GM12892 (cell line): ENCODE measurements at regions not wholly inside any gene's neighbourhood (a gene's known extent, or its start where the extent isn't known, plus 50 kb on each side); places are given as distances from the start of the nearest gene placed in this dataset.

ENCODE experiments used
- POLR2A ChIP-seq: IDR thresholded peaks from 2 replicates; pipeline ENCODE4 v1.6.1; 2011; ENCODE audit warnings: low read depth, low read length, control low read depth
- POLR2AphosphoS5 ChIP-seq: IDR thresholded peaks from 2 replicates; pipeline ENCODE4 v1.6.1; 2011; ENCODE audit warnings: low read depth, low read length, control low read depth
- TAF1 ChIP-seq: IDR thresholded peaks from 2 replicates; pipeline ENCODE4 v1.6.1; 2011; ENCODE audit warnings: low read depth, mild to moderate bottlenecking, control low read depth, low read length, borderline replicate concordance

- no peak for TF ChIP-seq POLR2A
- no peak for TF ChIP-seq POLR2AphosphoS5
- TF ChIP-seq TAF1, result no peak
These were observed 207.0 kb upstream of the PRKCQ start for GRCh38 chr10:6787091-6787490.
